ENCODE measurements at regions not wholly inside any gene's neighbourhood (a gene's known extent, or its start where the extent isn't known, plus 50 kb on each side); places are given as distances from the start of the nearest gene placed in this dataset.

DNA sequence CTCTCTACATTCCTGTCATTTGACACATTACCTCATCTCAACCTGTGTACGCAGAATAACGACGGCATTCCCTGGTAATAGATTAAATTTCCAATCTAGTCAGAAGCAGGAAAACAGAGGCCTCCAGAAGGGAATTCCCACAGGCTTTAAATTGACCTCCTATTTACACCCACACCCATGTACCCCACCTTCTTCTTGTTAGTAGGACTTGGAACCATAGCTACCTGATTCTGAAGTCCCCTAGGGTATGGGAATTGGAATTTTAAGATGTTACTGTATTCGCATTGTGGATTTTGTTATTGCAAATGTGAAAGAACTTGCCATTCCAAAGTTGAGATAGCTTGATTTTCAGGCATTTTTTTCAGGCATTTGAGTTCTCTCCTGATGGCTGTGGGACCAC is 377.5 kb upstream of the DYNLRB2 start:
- TF ChIP-seq, protein P1, sequence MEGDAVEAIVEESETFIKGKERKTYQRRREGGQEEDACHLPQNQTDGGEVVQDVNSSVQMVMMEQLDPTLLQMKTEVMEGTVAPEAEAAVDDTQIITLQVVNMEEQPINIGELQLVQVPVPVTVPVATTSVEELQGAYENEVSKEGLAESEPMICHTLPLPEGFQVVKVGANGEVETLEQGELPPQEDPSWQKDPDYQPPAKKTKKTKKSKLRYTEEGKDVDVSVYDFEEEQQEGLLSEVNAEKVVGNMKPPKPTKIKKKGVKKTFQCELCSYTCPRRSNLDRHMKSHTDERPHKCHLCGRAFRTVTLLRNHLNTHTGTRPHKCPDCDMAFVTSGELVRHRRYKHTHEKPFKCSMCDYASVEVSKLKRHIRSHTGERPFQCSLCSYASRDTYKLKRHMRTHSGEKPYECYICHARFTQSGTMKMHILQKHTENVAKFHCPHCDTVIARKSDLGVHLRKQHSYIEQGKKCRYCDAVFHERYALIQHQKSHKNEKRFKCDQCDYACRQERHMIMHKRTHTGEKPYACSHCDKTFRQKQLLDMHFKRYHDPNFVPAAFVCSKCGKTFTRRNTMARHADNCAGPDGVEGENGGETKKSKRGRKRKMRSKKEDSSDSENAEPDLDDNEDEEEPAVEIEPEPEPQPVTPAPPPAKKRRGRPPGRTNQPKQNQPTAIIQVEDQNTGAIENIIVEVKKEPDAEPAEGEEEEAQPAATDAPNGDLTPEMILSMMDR (IDR thresholded peaks at IDR 0.05; ENCODE audit: low read depth, low read length, poor library complexity, severe bottlenecking): no peak
- TF ChIP-seq EZH2phosphoT487 (IDR thresholded peaks at IDR 0.05; ENCODE audit: borderline replicate concordance, low read length): no peak

Data from DOHH2 (cell line).